ENCODE measurements at regions not wholly inside any gene's neighbourhood (a gene's known extent, or its start where the extent isn't known, plus 50 kb on each side); places are given as distances from the start of the nearest gene placed in this dataset.
A peak's percentile ranks its signal among the peaks of the same experiment; 100 is the strongest.
"Not testable (repeated sequence)": the region's sequence is repeated elsewhere in the genome, so short reads cannot be mapped to it uniquely, and the experiment has no call there.

DNA sequence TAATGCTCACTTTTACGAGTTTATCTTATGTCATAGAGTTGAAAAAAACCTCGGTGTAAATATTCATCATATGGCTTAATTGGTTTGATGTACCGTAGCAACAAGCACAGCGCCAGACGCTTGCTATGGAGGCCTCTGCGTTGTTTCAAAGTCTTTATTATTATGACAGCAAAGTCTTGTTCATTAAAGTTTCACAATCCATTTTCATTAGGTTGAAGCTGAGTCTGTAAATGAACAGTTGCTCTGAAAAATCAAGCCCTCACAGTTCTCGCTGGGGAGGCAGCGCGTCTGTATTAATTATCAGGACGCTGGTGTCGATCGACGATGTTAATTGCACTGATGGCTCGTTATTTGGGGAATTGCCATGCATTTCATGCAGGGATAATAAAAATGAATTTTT, 185.6 kb downstream of the INSC start:
- no peak for DNase-seq
- intact Hi-C loops (cut with DNase I), result no loop called here

DNA sequence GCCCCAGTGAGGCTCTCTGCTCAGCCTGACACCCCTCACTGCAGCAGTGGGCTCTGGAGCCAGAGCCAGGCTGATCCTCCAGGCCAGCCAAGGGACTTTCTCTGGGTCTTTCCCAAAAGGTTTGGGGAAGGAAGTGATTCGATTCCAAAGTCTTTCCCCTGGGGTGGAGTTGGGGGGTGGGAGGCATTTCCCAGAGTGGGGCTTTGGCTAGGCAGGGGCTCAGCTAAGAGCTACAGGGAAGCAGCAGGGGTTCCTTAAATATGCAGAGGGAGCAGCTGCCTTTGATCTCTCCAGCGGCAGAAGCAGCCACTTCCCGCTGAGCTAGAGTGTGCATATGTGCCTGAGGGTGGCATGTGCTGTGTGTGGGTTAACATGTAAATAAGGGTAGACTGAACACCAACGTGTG, 192.9 kb downstream of the INSC start:
- no peak for DNase-seq
- intact Hi-C loops (cut with DNase I), result no loop called here

DNA sequence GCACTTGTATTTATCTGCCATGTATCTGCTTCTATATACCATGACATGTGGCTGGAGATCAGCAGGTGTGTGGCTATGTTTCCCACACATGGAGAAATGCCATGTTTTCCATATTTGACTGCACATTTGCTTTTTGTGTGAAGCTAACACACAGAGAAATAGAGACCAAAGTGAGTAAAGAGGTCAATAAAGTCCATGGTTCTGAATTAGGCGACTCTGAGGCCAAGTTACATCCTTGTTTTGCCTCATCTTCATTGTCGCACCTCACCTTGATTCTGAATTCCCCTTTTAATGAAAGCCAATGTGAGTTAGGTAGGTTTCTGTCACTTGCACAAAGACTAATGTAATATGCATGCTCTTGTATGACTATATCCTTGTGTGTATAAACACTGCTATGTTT, 194.1 kb downstream of the INSC start:
- intact Hi-C loops (cut with DNase I), result no loop called here

DNA sequence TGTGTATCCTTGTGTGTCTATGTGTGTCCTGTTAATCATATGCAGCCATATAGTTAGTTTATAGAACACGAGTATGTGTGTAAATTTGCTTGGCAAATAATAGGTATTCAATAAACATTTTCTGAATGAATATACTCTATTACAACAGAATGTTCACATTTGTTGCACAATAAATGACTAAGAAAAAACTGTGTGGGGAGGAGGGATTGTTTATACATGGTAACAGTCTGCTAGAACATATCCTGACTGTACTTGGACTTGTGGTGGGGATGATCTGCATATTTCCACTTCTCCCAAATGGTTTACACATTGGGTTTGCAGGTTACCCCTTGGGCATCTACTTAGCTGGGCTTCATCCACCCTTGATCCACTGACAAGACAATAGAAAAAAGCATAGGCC, 194.6 kb downstream of the INSC start:
- no peak for DNase-seq
- intact Hi-C loops (cut with DNase I), result no loop called here

More for the DNA sequence above, 194.1 kb downstream of the INSC start:
- DNase-seq, result no peak

DNA sequence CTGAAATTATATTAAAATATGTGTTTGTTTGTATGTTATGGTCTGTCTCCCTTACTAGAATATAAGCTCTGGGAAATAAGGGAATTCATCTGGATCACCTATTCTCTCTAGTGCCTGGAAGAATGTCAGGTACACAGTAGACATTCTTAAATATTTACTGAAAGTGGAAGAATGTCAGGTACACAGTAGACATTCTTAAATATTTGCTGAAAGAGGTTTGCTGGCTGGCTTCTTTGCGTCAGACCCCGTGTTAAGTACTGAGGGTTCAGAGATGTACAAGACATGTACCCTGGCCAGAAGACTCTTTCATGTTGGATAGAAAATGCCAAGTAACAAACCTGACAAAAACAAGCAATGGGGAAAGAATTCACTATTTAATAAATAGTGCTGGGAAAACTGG, 199.1 kb downstream of the INSC start:
- intact Hi-C loops (cut with DNase I), result no loop called here
- no peak for DNase-seq

DNA sequence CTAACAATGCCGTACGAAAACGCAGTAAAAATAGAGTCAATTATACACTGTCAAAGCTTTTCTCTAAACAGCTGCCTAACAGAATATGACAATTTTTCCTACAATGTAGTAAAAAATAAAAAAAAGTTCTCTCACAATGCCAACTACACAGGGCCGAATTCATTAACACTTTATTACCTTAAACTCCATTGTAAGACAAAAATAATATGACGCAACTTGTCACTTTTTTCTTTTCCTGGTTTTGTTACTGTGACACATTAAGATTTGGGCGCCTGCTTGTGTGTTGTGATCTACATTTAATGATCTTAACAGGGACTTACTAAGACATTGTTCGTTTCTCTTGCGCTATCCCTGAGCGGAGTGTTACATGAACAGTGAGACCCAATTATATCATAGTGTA, 204.1 kb downstream of the INSC start:
- intact Hi-C loops (cut with DNase I), result no loop called here
- DNase-seq, result no peak

DNA sequence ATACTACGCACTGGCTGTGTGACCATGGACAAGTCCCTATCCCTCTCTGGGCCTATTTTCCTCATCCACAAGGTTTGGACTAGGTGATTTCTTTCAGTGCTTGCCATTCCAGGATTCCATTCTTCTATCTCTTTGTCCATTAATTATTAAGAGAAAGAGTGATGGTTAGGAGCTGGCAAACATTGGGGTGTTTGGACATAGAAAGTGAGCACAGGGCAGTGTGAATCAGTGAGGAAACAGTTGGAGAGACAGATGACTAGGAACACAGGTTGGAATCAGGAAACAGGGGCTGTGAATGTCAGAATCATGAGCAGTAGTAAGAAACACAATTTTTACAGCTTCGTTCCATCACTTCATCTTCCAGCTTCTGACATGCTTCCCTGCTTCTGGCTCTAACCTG, 211.8 kb downstream of the INSC start:
- no peak for DNase-seq
- intact Hi-C loops (cut with DNase I), result loop anchor here (5.0 kb wide), 1 partner anchor 1281 kb away; no protein-coding TSS in a partner anchor

DNA sequence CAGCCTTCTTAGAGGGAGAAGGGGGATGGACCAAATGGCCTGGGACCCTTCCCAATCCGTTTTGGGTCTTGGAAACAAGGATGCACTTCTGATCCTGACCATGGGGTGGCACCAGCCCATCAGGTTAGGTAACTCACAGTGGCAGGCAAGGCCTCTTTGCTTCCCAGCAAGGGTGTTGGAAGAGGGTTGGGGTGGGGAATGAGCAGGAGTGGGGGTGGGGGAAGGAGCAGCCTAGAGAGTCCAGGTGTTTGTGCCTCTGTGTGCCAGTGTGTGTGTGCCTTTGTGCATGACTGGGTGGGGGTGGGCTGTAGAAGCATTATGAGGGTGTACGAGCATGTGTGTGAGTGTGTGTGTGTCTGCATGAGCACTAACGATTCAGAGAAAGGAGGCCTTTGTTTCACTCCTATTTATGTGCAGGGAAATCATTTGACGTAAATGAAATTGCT, 213.1 kb downstream of the INSC start:
- intact Hi-C loops (cut with DNase I), result loop anchor here (5.0 kb wide), 1 partner anchor 1279 kb away; no protein-coding TSS in a partner anchor

DNA sequence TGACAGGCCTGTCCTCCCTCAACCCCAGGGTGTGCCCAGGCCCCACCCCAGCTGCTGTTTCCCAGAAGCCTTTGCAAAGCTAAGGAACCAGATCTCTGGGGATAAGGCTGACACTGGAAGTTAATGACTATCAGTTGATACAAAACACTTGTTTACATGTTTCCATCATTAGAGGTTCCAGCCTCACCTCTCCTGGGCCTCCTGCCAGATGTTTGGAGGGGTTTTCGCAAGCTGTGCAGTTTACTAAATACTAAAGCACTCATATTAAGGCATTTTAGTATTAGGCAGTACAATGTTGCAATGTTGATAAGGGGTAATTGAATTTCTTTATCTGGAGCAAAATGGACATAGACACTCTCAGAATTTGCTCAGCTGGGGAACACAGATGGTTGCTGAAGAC, 218.7 kb downstream of the INSC start:
- no peak for DNase-seq
- intact Hi-C loops (cut with DNase I), result no loop called here

More for the DNA sequence above, 213.1 kb downstream of the INSC start:
- DNase-seq, result peak; percentile 38 to 93 (median 68)

DNA sequence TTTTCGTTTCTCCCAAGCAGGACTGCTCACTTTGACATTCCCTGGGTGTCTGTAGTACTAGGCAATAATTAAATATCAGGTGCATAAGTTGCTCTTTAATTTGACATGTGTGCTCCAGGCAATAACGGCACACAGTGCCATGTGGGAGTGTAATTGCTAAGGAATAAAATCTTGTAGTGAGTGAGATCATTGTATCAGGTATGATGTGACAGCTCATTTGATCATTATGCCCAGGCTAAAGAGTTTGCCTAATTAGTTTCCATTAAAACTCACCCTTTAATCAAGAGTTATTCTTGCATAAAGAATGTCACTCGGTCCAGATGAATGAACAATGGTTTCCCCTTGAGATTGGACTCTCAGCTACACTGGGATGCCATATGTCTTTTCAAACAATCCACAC, 220.0 kb downstream of the INSC start:
- DNase-seq, result no peak
- intact Hi-C loops (cut with DNase I), result no loop called here

DNA sequence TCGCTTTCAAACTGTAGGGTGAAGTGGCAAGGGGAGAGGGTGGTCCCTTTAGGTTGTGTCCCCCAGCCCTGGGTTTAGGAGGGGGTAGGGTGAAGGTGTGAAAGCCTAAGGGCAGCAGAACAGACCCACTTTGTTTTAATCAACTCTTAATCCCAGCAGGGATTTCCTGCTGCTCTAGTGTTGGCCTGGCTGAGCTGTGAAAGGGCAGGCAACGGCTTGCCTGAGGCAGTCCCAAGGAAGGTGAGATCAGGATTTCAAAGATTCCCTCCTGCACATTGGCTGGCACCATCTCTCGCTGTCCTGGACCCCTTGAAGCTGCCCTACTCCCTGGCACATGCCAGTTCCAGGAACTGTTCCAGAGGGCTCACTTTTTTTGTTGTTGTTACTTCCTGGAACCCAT, 221.3 kb downstream of the INSC start:
- peak in 1 of 10 donors; percentile 52 for DNase-seq
- intact Hi-C loops (cut with DNase I), result no loop called here

DNA sequence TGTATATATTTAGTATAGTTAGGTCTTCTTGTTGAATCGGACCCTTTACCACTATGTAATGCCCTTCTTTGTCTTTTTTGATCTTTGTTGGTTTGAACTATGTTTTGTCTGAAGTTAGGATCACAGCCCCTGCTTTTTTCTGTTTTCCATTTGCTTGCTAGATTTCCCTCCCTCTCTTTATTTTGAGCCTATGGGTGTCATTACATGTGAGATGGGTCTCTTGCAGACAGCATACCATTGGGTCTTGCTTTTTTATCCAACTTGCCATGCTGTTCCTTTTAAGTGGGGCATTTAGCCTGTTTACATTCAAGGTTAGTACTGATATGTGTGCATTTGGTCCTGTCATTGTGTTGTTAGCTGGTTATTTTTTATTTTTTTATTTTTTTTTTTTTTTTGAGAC, 224.6 kb downstream of the INSC start:
- intact Hi-C loops (cut with DNase I), result no loop called here
- DNase-seq, result no peak

DNA sequence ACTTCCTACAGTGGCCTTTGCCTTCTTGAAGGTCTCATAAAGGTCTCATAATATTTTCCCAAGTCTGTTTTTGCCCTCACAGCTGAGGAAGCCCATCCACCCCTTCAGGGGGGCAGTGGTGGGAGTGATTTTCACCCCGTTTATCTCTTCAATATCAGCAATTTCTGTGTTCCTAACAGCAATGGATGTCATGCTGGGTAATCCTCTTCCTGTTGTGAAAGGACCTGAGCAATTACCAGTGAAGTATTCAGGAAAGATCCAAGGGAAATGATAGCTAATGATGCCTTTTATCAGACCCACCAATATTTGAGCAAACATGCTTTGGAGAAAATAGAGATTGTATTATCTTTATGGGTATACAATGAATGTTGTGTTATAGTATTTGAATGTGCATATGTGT, 226.9 kb downstream of the INSC start:
- intact Hi-C loops (cut with DNase I), result no loop called here
- no peak for DNase-seq

DNA sequence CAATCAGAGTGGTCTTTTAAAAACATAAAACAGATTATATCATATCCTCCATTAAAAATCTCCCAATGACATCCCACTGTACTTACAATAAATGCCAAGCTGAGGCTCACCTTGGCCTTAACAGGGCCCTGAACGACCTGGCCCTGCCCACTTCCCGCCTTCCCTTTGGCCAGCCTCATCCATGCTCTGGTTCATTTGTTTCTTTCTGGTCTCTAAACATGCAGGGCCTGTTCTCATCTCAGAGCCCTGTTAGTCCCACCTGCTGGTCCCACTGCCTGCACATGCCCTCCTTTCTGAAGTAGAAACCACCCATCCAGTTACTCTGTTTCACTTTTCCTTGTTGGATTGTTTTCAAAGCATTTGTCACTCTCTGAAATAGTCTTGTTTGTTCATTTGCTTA, 227.4 kb downstream of the INSC start:
- DNase-seq, result no peak
- intact Hi-C loops (cut with DNase I), result no loop called here

DNA sequence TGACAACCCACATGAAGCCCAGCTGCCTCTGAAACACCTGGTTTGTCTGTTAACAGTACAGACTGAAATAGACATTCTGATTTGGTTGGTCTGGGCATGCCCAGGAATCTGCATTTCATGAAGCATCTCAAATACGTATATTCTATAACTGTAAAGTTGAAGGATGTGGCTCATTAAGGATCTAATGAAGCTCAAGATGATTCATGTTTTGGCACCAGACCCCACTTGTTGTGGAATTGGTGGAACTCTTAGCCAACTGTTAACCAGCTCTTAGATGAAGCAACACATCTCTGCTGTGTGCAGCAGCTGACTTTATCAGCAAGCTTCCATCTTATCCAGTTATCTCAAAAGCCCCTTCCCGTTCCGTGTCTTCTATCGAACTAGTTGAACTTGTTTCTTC, 232.2 kb downstream of the INSC start:
- intact Hi-C loops (cut with DNase I), result no loop called here
- DNase-seq, result no peak

DNA sequence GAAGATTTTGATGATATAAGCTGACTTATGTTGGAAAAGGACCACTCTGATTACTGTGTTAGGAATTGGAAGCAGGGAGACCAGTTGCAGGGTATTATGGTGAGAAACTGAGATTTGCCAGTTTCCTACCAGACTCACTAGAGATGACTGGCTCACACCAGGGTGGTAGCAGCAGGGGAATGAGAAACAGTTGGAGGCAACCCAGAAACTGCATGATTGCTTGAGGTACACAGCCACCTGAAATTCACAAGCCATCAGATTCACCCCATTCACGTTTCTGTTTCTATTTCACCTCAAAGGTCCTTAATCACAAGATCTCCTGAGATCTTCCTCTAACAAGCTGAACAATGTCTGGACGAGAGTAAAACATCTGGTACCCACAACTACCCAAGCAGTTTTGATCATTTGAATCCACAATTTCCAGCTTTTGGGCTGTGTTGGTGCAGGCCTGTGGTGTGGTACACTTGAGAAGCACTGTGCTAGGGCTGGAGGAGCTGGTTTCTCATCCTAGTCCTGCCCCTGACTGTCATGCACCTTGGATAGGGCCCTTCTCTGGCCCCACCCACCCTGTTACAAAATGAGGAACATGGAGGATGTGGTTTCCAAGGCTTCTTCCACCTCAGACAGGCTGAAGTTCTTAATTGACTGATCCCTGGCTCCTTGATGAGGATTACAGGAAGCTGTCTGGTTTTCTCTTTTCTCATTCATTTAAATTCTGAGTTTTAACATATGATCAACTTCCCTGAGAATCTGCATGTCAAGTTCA, 233.4 kb downstream of the INSC start:
- intact Hi-C loops (cut with DNase I), result no loop called here
- DNase-seq, result no peak

DNA sequence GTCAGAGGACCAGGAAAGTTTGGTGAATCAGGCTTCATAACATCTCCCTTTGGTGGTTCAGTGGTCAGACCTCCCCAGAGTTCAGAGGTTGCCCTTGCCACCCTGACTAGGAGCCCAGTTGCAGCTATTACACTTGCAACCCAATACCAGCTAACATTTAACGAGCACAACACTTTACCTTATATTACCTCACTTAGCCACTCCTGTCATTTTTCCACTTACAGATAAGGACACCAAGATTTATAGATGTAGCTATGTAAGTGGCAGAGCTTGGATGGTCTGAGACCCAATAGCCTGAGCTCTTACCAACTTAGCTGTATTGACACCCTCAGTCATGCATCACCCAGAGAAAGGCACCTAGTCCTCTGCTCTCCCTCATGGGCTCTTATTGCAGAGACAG, 234.7 kb downstream of the INSC start:
- intact Hi-C loops (cut with DNase I), result no loop called here
- DNase-seq, result no peak

DNA sequence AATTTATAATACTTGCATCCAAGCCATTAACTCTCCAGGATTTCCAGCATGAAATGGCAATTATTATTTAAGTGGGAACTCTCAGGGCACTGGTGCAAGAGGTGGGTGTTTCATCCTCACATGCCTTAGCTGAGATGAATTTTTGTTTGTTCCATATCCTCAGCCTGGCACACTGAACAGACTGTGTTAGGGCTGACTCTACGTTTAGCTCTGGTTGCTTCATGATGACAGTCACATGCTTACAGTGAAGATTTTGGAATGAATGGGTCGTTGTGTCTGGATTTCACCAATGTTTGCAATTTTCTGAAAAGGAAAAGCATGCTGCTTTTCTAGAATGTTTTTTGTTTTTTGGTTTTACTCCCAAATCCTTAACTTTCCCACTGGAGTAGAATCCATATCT, 246.6 kb downstream of the INSC start:
- intact Hi-C loops (cut with DNase I), result no loop called here
- DNase-seq, result no peak

DNA sequence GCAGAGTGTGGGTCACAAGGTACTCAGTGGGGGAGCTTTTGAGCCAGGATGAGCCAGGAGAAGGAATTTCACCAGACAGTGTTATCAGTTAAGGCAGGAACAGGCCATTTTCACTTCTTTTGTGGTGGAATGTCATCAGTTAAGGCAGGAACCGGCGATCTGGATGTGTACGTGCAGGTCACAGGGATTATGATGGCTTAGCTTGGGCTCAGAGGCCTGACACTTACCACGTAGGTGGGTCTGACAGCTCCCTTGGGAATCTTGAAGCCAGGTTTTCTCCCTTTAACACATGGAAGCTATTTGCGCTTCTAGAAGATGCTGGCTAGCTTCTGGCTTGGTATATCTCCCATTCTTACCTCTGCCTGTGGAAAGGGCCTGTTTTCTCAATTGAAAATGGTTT, 250.6 kb downstream of the INSC start:
- DNase-seq; intact Hi-C loops (cut with DNase I): not testable (repeated sequence)

DNA sequence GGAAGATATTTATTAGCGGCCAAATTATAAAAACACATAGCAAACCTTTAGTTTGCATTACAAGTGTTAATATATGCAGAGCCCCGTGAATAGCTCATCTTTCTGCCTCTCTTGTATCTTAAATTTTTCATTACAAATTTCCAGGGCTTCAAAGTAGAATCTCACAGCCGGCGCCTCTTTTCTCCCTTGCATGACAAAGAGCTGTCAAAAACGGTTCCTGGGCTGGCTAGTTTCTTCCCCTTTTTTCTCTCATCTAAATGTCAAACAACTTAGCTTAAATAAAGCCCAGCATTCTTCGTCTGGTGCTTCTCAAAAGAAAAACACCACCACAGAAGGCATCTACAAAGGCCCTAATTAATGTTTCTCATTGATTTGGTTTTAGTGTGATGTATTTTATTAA, 253.0 kb downstream of the INSC start:
- intact Hi-C loops (cut with DNase I), result no loop called here
- no peak for DNase-seq

DNA sequence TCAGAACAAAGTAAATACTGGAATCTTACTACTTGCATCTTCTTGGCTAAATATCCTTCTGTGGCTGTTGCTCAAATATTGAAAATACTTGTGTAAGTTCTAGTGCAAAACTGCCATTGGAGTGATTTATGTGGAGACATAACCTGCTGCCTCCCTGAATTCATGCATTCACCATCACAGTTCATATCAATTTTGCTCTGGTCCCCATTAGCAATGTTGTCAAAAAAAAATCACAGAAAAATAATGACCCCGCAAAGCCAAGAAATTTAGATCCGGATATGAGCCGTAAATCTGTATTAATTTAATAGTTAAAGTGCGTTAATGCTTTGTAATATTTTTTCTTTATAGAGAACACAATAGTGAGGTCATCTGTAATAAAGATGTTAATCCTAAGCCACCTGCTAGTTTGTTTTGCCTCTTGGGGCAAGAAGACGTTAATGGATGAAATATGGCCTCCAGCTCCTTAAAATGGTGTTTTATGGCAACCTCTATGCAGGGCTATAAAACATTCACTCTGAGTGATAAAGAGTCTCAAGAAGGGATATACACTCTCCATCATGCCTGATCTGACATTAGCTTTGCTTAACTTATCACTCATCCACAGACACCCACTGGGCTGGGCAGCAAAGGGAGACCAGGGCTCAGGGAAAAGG, 255.9 kb downstream of the INSC start:
- intact Hi-C loops (cut with DNase I), result no loop called here
- no peak for DNase-seq

DNA sequence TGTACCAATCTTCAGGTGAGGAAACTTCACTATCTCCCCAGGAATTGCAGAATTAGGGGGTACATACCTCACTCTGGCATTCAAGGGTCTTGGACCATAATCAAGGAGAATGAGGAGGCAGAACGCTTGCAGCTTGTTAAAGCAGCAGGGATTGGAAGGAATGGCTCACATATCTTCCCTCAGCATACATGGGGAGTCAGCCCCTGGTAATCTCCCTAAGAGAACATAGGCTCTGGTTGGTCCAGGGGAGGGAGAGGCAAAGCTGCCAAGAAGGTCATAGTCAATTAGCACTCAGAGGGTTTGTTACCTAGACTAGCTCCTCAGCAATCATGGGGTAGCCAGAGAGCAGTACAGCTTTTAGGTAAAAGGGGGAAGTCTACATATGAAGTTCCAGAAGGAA, 256.8 kb downstream of the INSC start:
- DNase-seq, result no peak

More for the DNA sequence above, 256.8 kb downstream of the INSC start:
- intact Hi-C loops (cut with DNase I), result no loop called here

Data from posterior cingulate gyrus (tissue), 11 donors.